Testis (tissue), 2 donors: ENCODE measurements at regions not wholly inside any gene's neighbourhood (a gene's known extent, or its start where the extent isn't known, plus 50 kb on each side); places are given as distances from the start of the nearest gene placed in this dataset.

ENCODE experiments used
- DNase-seq: peaks from one replicate; pipeline ENCODE4 v3.0.0-alpha.2; 2019
- H3K27ac ChIP-seq, 2 donors: fragments of 200-600 bp; sonication (generic); one replicate each; pipeline ENCODE4 v1.5.1; 2019
- H3K27me3 ChIP-seq: fragments of 200-600 bp; sonication (generic); one replicate; pipeline ENCODE4 v1.5.1; 2019
- H3K36me3 ChIP-seq: fragments of 200-600 bp; sonication (generic); one replicate; pipeline ENCODE4 v1.5.1; 2017; ENCODE audit warnings: low read depth; ENCODE audit errors: missing control alignments
- H3K4me1 ChIP-seq: fragments of 200-600 bp; sonication (generic); one replicate; pipeline ENCODE4 v1.5.1; 2019
- H3K4me3 ChIP-seq, 2 donors: fragments of 200-600 bp; sonication (generic); one replicate each; pipeline ENCODE4 v1.5.1; 2017 to 2019
- H3K9me3 ChIP-seq: fragments of 200-600 bp; sonication (generic); one replicate; pipeline ENCODE4 v1.5.1; 2017
- CTCF ChIP-seq, 3 experiments: fragments of 450-650 bp in 2 of 3; fragments of 200-600 bp in 1 of 3; sonication (generic) in 1 of 3; IDR thresholded peaks; one replicate each; pipeline ENCODE4 v1.5.1; 2016 to 2019; ENCODE audit warnings: antibody characterized with exemption in 3 of 3, mild to moderate bottlenecking in 2 of 3, moderate library complexity in 1 of 3
- POLR2A ChIP-seq: fragments of 450-650 bp; IDR thresholded peaks from one replicate; pipeline ENCODE4 v1.6.1; 2017; ENCODE audit warnings: antibody characterized with exemption, mild to moderate bottlenecking, moderate library complexity
- WGBS, 2 donors: methylation state at CpG; one replicate each; pipeline ENCODE4 v1.1.5; 2018; 5-methylcytosine and 5-hydroxymethylcytosine counted together
- intact Hi-C: fragments of 100-400 bp; cut with DNase I; formaldehyde crosslinking; loops from one replicate; pipeline ENCODE4 v1.15.1; 2023; ENCODE audit warnings: low total_unique reads

GRCh38 chr4:38280323-38280706 is 320.1 kb downstream of the PTTG2 start:
- no peak for DNase-seq
- no peak for TF ChIP-seq POLR2A
- TF ChIP-seq CTCF (IDR thresholded peaks at IDR 0.05): no peak
- Histone ChIP-seq H3K36me3 (no peaks in the 10 kb centered on the region), H3K4me3 (no peak overlapping the region), H3K4me1 (peaks cover 12% of the 10 kb centered on the region), H3K27ac (no peak overlapping the region), H3K27me3 (no peaks in the 10 kb centered on the region), H3K9me3 (no peaks in the 10 kb centered on the region)
- intact Hi-C loops: no loop called here
- 89 to 90% methylated on average over 4 of the region's 4 CpGs for WGBS, 2 donors

- no peak for TF ChIP-seq POLR2A
- TF ChIP-seq CTCF (IDR thresholded peaks at IDR 0.05): no peak
- DNase-seq: no peak
- no peaks in the 10 kb centered on the region for H3K36me3 ChIP-seq
- no peak overlapping the region for H3K4me3 ChIP-seq
- H3K9me3 ChIP-seq: no peaks in the 10 kb centered on the region
- no peaks in the 10 kb centered on the region for H3K27me3 ChIP-seq
- H3K27ac ChIP-seq: peak overlapping the region in 1 of 2 donors; percentile 38
- intact Hi-C loops: no loop called here
- WGBS, 2 donors: 36 to 42% methylated on average over 2 of the region's 2 CpGs
- H3K4me1 ChIP-seq: peaks cover 12% of the 10 kb centered on the region
Observed at GRCh38 chr4:38281371-38282071, 321.3 kb downstream of the PTTG2 start.

- no peaks in the 10 kb centered on the region for H3K36me3 ChIP-seq
- no peak overlapping the region for H3K27ac ChIP-seq
- TF ChIP-seq POLR2A: no peak
- TF ChIP-seq CTCF (IDR thresholded peaks at IDR 0.05): no peak
- no peaks in the 10 kb centered on the region for H3K9me3 ChIP-seq
- no peaks in the 10 kb centered on the region for H3K27me3 ChIP-seq
- intact Hi-C loops: no loop called here
- peaks cover 12% of the 10 kb centered on the region for H3K4me1 ChIP-seq
- no peak for DNase-seq
- WGBS, 2 donors: 62 to 74% methylated on average over 3 of the region's 3 CpGs
- no peak overlapping the region for H3K4me3 ChIP-seq
Observed at GRCh38 chr4:38283724-38284123, 323.5 kb downstream of the PTTG2 start.

DNA sequence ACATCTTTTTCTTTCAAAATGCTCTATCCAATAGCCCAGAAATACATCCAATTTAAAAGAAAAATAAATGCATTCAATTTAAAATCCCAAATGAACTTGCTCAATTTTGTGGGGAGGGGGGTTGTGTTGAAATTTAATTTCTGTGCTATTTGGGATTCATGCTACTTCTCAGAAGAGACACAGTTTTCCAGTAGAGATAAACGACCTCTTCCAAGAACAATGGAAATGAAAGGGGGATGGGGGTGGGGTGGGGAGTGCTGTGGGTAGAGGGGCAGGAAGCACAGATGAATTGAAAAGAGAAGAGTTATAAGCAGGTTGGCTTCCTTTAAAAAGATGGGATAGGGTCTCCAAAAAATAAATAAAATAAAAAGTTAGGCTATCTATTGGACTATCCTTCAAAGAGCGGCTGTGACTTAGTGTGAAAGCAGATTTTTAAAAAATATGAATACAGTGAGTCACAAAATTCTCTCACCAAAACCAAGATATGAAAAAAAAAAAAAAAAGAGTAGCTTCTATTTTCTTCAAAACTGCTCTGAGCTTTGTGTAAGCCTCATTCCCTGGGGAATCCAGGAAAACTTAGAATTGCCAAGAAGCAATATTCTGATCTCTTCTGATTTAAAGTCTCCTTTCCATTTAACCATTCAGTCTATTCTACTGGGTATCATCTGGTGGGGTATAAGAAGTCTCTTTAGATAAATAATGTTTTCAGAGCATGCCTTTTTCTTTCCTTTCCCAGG is 324.3 kb downstream of the PTTG2 start:
- H3K4me3 ChIP-seq: no peak overlapping the region
- H3K27ac ChIP-seq: no peak overlapping the region
- no peaks in the 10 kb centered on the region for H3K36me3 ChIP-seq
- intact Hi-C loops: no loop called here
- H3K4me1 ChIP-seq: peaks cover 12% of the 10 kb centered on the region
- H3K9me3 ChIP-seq: no peaks in the 10 kb centered on the region
- TF ChIP-seq CTCF (IDR thresholded peaks at IDR 0.05) (no peak), POLR2A (no peak)
- no peak for DNase-seq
- H3K27me3 ChIP-seq: no peaks in the 10 kb centered on the region
- WGBS, 2 donors: 55 to 78% methylated on average over 2 of the region's 2 CpGs
